ENCODE measurements at regions not wholly inside any gene's neighbourhood (a gene's known extent, or its start where the extent isn't known, plus 50 kb on each side); places are given as distances from the start of the nearest gene placed in this dataset.

- no peak for TF ChIP-seq CTCF (IDR thresholded peaks at IDR 0.05; ENCODE audit: extremely low read depth, insufficient read depth, missing control alignments)
- in situ Hi-C loops (cut with MboI; ENCODE audit: low pct_unique_long_range_greater_than_20kb, low sequenced_read_pairs, unreplicated experiment) = no loop called here
- DNase-seq (ENCODE audit: low spot score) = no peak
Observed at GRCh38 chr16:86013867-86014266, 114.9 kb downstream of the IRF8 start.

GRCh38 chr16:86015606-86016005 is 116.6 kb downstream of the IRF8 start:
- no peak for DNase-seq (ENCODE audit: low spot score)
- in situ Hi-C loops (cut with MboI; ENCODE audit: low pct_unique_long_range_greater_than_20kb, low sequenced_read_pairs, unreplicated experiment) = loop anchor here (5.0 kb wide), 1 partner anchor 193 kb away; no protein-coding TSS in a partner anchor
- no peak for TF ChIP-seq CTCF (IDR thresholded peaks at IDR 0.05; ENCODE audit: extremely low read depth, insufficient read depth, missing control alignments)

GRCh38 chr16:86016201-86016965 is 117.4 kb downstream of the IRF8 start:
- peak; percentile 72 for DNase-seq (ENCODE audit: low spot score)
- TF ChIP-seq CTCF (IDR thresholded peaks at IDR 0.05; ENCODE audit: extremely low read depth, insufficient read depth, missing control alignments) = peak; percentile 71
- in situ Hi-C loops (cut with MboI; ENCODE audit: low pct_unique_long_range_greater_than_20kb, low sequenced_read_pairs, unreplicated experiment) = loop anchor here (5.0 kb wide), 1 partner anchor 194 kb away; no protein-coding TSS in a partner anchor

GRCh38 chr16:86018071-86018470 is 119.1 kb downstream of the IRF8 start:
- no peak for TF ChIP-seq CTCF (IDR thresholded peaks at IDR 0.05; ENCODE audit: extremely low read depth, insufficient read depth, missing control alignments)
- DNase-seq (ENCODE audit: low spot score) = no peak
- in situ Hi-C loops (cut with MboI; ENCODE audit: low pct_unique_long_range_greater_than_20kb, low sequenced_read_pairs, unreplicated experiment) = loop anchor here (5.0 kb wide), 1 partner anchor 196 kb away; no protein-coding TSS in a partner anchor

GRCh38 chr16:86018487-86018886 is 119.5 kb downstream of the IRF8 start:
- in situ Hi-C loops (cut with MboI; ENCODE audit: low pct_unique_long_range_greater_than_20kb, low sequenced_read_pairs, unreplicated experiment) = loop anchor here (5.0 kb wide), 1 partner anchor 196 kb away; no protein-coding TSS in a partner anchor
- no peak for TF ChIP-seq CTCF (IDR thresholded peaks at IDR 0.05; ENCODE audit: extremely low read depth, insufficient read depth, missing control alignments)
- DNase-seq (ENCODE audit: low spot score) = no peak

- in situ Hi-C loops (cut with MboI; ENCODE audit: low pct_unique_long_range_greater_than_20kb, low sequenced_read_pairs, unreplicated experiment) = loop anchor here (5.0 kb wide), 1 partner anchor 197 kb away; no protein-coding TSS in a partner anchor
Observed at GRCh38 chr16:86018941-86019340, 120.0 kb downstream of the IRF8 start.

More at GRCh38 chr16:86018941-86019340, 120.0 kb downstream of the IRF8 start:
- no peak for DNase-seq (ENCODE audit: low spot score)
- TF ChIP-seq CTCF (IDR thresholded peaks at IDR 0.05; ENCODE audit: extremely low read depth, insufficient read depth, missing control alignments) = no peak

Data from GM13977 (cell line).